ENCODE measurements at regions not wholly inside any gene's neighbourhood (a gene's known extent, or its start where the extent isn't known, plus 50 kb on each side); places are given as distances from the start of the nearest gene placed in this dataset.

DNA sequence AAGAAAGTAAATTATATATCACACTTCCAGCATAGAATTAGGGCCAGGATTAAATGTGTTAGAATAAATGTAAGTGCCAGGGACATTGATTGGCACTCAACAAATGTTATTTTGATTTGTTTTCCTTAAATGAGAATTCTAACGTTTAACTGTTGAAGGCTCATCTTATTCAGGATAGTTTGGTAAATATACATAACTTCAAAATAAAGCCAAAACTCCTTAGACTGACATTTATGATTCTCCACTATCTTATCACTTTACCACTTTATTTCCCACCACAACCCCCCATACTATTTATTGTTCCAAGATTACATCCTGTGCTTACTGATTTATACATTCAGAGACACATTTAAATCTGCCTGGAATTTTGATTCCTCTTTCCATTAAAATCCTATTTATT is 769.5 kb upstream of the CDH2 start:
- no peak for TF ChIP-seq POLR2A (IDR thresholded peaks at IDR 0.05)
- TF ChIP-seq, protein P1, sequence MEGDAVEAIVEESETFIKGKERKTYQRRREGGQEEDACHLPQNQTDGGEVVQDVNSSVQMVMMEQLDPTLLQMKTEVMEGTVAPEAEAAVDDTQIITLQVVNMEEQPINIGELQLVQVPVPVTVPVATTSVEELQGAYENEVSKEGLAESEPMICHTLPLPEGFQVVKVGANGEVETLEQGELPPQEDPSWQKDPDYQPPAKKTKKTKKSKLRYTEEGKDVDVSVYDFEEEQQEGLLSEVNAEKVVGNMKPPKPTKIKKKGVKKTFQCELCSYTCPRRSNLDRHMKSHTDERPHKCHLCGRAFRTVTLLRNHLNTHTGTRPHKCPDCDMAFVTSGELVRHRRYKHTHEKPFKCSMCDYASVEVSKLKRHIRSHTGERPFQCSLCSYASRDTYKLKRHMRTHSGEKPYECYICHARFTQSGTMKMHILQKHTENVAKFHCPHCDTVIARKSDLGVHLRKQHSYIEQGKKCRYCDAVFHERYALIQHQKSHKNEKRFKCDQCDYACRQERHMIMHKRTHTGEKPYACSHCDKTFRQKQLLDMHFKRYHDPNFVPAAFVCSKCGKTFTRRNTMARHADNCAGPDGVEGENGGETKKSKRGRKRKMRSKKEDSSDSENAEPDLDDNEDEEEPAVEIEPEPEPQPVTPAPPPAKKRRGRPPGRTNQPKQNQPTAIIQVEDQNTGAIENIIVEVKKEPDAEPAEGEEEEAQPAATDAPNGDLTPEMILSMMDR (IDR thresholded peaks at IDR 0.05): no peak

Data from uterus (tissue), 2 donors.